ENCODE measurements at regions not wholly inside any gene's neighbourhood (a gene's known extent, or its start where the extent isn't known, plus 50 kb on each side); places are given as distances from the start of the nearest gene placed in this dataset.

DNA sequence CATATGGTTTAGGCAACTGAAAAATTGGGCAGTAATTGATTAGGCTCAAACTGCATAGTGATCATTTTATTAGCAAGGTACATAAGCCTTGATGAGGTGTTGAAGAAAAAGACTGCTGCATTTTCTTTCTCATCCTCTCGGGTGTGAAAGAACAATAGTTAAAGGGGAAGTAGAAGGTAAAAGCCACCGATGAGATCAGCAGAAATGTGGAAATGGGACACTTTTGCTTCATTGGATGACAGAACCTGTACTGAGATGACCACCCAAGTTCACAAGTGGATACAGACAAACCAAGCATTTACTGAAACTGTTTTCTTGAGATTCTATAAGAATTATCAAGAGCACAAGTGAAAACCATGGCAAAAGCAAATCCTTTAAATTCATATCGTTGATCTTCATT, 184.0 kb downstream of the TMX1 start:
- H3K79me1 ChIP-seq (ENCODE audit: low read depth, low read length) = no peaks in the 10 kb centered on the region
- H2AK5ac ChIP-seq (ENCODE audit: low read depth, low read length) = no peak overlapping the region
- WGBS, 2 experiments (ENCODE audit: extremely low coverage in 1 of 2, insufficient coverage in 1 of 2, insufficient read length in 1 of 2, insufficient replicate concordance in 2 of 2, low coverage in 1 of 2, low lambda C conversion rate in 2 of 2, missing lambda C conversion rate in 1 of 2) = 83% methylated on average over 3 of the region's 3 CpGs; no CpG with 5 or more reads in 1 of the 2 experiments
- no peak overlapping the region for H4K8ac ChIP-seq (ENCODE audit: extremely low read depth, insufficient read depth, low read length)
- H3K9me3 ChIP-seq (ENCODE audit: insufficient read depth in 2 of 2, low read depth in 1 of 2, low read length in 1 of 2) = peaks cover 10 to 14% of the 10 kb centered on the region in 2 experiments
- H3K23me2 ChIP-seq (ENCODE audit: low read depth, low read length) = no peaks in the 10 kb centered on the region
- H3K4ac ChIP-seq (replicated peaks; ENCODE audit: insufficient read length, low read depth, low read length) = no peak overlapping the region
- no peak overlapping the region for H2BK20ac ChIP-seq (ENCODE audit: low read length)
- no peaks in the 10 kb centered on the region for H3K79me2 ChIP-seq (ENCODE audit: control insufficient read depth in 1 of 2, insufficient read depth in 2 of 2, low read length in 2 of 2)
- no peak overlapping the region for H4K5ac ChIP-seq (ENCODE audit: insufficient read length, low read depth, low read length)
- H3K18ac ChIP-seq (ENCODE audit: extremely low read depth, low read length) = no peak overlapping the region
- H3K23ac ChIP-seq (ENCODE audit: insufficient read length) = no peak overlapping the region
- no peak for TF ChIP-seq SIX5 (IDR thresholded peaks at IDR 0.05; ENCODE audit: low read depth, low read length)
- no peak for TF ChIP-seq POLR2A (IDR thresholded peaks at IDR 0.05; ENCODE audit: control extremely low read depth in 1 of 2, low read depth in 2 of 2, low read length in 2 of 2)
- no peak for TF ChIP-seq SIRT6 (IDR thresholded peaks at IDR 0.05; ENCODE audit: low read length)
- TF ChIP-seq CBX8 (IDR thresholded peaks at IDR 0.05; ENCODE audit: borderline replicate concordance, low read depth, low read length) = no peak
- no peak for TF ChIP-seq SP1 (IDR thresholded peaks at IDR 0.05; ENCODE audit: low read depth, low read length)
- no peak for TF ChIP-seq CEBPB (IDR thresholded peaks at IDR 0.05; ENCODE audit: low read depth, low read length)
- no peak for TF ChIP-seq POLR2AphosphoS5 (IDR thresholded peaks at IDR 0.05; ENCODE audit: low read depth, low read length)
- TF ChIP-seq CTBP2 (IDR thresholded peaks at IDR 0.05; ENCODE audit: borderline replicate concordance, insufficient read depth, insufficient read length, low read length) = no peak
- TF ChIP-seq TCF12 (IDR thresholded peaks at IDR 0.05; ENCODE audit: low read depth, low read length) = no peak
- TF ChIP-seq, protein P1, sequence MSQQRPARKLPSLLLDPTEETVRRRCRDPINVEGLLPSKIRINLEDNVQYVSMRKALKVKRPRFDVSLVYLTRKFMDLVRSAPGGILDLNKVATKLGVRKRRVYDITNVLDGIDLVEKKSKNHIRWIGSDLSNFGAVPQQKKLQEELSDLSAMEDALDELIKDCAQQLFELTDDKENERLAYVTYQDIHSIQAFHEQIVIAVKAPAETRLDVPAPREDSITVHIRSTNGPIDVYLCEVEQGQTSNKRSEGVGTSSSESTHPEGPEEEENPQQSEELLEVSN (IDR thresholded peaks at IDR 0.05) = no peak
- TF ChIP-seq TBP (IDR thresholded peaks at IDR 0.05; ENCODE audit: low read depth, low read length) = no peak
- H4K20me1 ChIP-seq (replicated peaks in 1 of 2; ENCODE audit: control insufficient read depth in 1 of 2, insufficient read depth in 2 of 2, low read length in 2 of 2) = no peaks in the 10 kb centered on the region
- POLR2A ChIA-PET (ENCODE audit: partially characterized antibody) = no interaction called here
- no peak overlapping the region for H3K9ac ChIP-seq (replicated peaks in 1 of 4; ENCODE audit: extremely low read depth in 1 of 4, low read depth in 3 of 4, low read length in 3 of 4)
- FAIRE-seq = no peak
- no peak overlapping the region for H3K27ac ChIP-seq (ENCODE audit: low read depth, low read length)
- H2BK15ac ChIP-seq (ENCODE audit: low read length) = no peak overlapping the region
- no peak overlapping the region for H3K56ac ChIP-seq (replicated peaks; ENCODE audit: insufficient read length, low read depth, low read length)
- no peak overlapping the region for H2AFZ ChIP-seq (ENCODE audit: low read length)
- H4K91ac ChIP-seq (replicated peaks; ENCODE audit: insufficient read length, low read length) = no peak overlapping the region
- no peak overlapping the region for H2BK120ac ChIP-seq (replicated peaks; ENCODE audit: low read depth, low read length)
- no peaks in the 10 kb centered on the region for H3K27me3 ChIP-seq (replicated peaks in 1 of 4; ENCODE audit: control insufficient read depth in 3 of 4, extremely low read depth in 1 of 4, insufficient read depth in 3 of 4, low read length in 3 of 4)
- no peak overlapping the region for H2BK5ac ChIP-seq (ENCODE audit: low read depth, low read length)
- H3K14ac ChIP-seq (ENCODE audit: insufficient read length) = no peak overlapping the region
- peaks cover 0 to 4% (median 0%) of the 10 kb centered on the region in 4 experiments; a peak in 1 of 7 replicates for H3K4me1 ChIP-seq (replicated peaks in 1 of 4; ENCODE audit: control insufficient read depth in 3 of 4, insufficient read depth in 4 of 4, low read length in 3 of 4)
- no peak overlapping the region for H2BK12ac ChIP-seq (ENCODE audit: low read depth, low read length)
- H3K36me3 ChIP-seq (ENCODE audit: control insufficient read depth in 2 of 4, insufficient read depth in 4 of 4, low read length in 3 of 4) = no peaks in the 10 kb centered on the region; a peak in 2 of 8 replicates
- no peak overlapping the region for H3K4me3 ChIP-seq (ENCODE audit: extremely low read depth in 1 of 4, insufficient read depth in 2 of 4, low read depth in 3 of 4, low read length in 4 of 4)
- CTCF ChIA-PET (ENCODE audit: partially characterized antibody) = no interaction called here
- no peak for DNase-seq (ENCODE audit: low read depth in 1 of 2, low spot score in 2 of 2)
- H3K4me2 ChIP-seq (ENCODE audit: insufficient read depth in 1 of 2, low read depth in 2 of 2, low read length in 2 of 2) = no peak overlapping the region

Measured in H1 (cell line).